ENCODE measurements at regions not wholly inside any gene's neighbourhood (a gene's known extent, or its start where the extent isn't known, plus 50 kb on each side); places are given as distances from the start of the nearest gene placed in this dataset.

- TF ChIP-seq BACH2 (CRISPR knock-in tag; IDR thresholded peaks at IDR 0.05; ENCODE audit: borderline replicate concordance): no peak
- no peak for TF ChIP-seq ZFP30 (CRISPR knock-in tag; IDR thresholded peaks at IDR 0.05)
- TF ChIP-seq OSR1 (CRISPR knock-in tag; IDR thresholded peaks at IDR 0.05): no peak
- TF ChIP-seq ISL1 (CRISPR knock-in tag; IDR thresholded peaks at IDR 0.05): no peak
- no peak for TF ChIP-seq GLIS3 (CRISPR knock-in tag; IDR thresholded peaks at IDR 0.05)
- no peak for TF ChIP-seq POU6F1 (CRISPR knock-in tag; IDR thresholded peaks at IDR 0.05; ENCODE audit: borderline replicate concordance, low read depth)
- no peak for TF ChIP-seq CSRNP3 (CRISPR knock-in tag; IDR thresholded peaks at IDR 0.05)
- no peak for TF ChIP-seq PPARA (CRISPR knock-in tag; IDR thresholded peaks at IDR 0.05; ENCODE audit: borderline replicate concordance)
- no peak for TF ChIP-seq TOX (CRISPR knock-in tag; IDR thresholded peaks at IDR 0.05; ENCODE audit: borderline replicate concordance)
- no peak for TF ChIP-seq CSDC2 (CRISPR knock-in tag; IDR thresholded peaks at IDR 0.05)
- no peak for TF ChIP-seq CREB5 (CRISPR knock-in tag; IDR thresholded peaks at IDR 0.05; ENCODE audit: low read depth)
- TF ChIP-seq ARNTL (CRISPR knock-in tag; IDR thresholded peaks at IDR 0.05; ENCODE audit: borderline replicate concordance, low read depth): no peak
- no peak for TF ChIP-seq ZNF8 (CRISPR knock-in tag; IDR thresholded peaks at IDR 0.05)
- no peak for TF ChIP-seq ZC3H10 (CRISPR knock-in tag; IDR thresholded peaks at IDR 0.05)
Observed at GRCh38 chr13:95380468-95381211, 79.4 kb upstream of the ABCC4 start.

GRCh38 chr13:95381212-95381527 is 79.9 kb upstream of the ABCC4 start:
- no peak; the same call in 2 of the 3 replicates for ATAC-seq
- TF ChIP-seq ZNF8 (CRISPR knock-in tag; IDR thresholded peaks at IDR 0.05) (no peak), ZFP30 (CRISPR knock-in tag; IDR thresholded peaks at IDR 0.05) (no peak), ISL1 (CRISPR knock-in tag; IDR thresholded peaks at IDR 0.05) (no peak), GLIS3 (CRISPR knock-in tag; IDR thresholded peaks at IDR 0.05) (no peak), ZC3H10 (CRISPR knock-in tag; IDR thresholded peaks at IDR 0.05) (no peak), BACH2 (CRISPR knock-in tag; IDR thresholded peaks at IDR 0.05; ENCODE audit: borderline replicate concordance) (no peak), TOX (CRISPR knock-in tag; IDR thresholded peaks at IDR 0.05; ENCODE audit: borderline replicate concordance) (no peak), CSDC2 (CRISPR knock-in tag; IDR thresholded peaks at IDR 0.05) (no peak), ZNF70 (CRISPR knock-in tag; IDR thresholded peaks at IDR 0.05) (no peak), ZFP3 (CRISPR knock-in tag; IDR thresholded peaks at IDR 0.05) (no peak), CREB5 (CRISPR knock-in tag; IDR thresholded peaks at IDR 0.05; ENCODE audit: low read depth) (no peak)

More at GRCh38 chr13:95380468-95381211, 79.4 kb upstream of the ABCC4 start:
- ATAC-seq: peak; percentile 98

- no peak for ATAC-seq
- no peak for TF ChIP-seq ESRRG (CRISPR knock-in tag; IDR thresholded peaks at IDR 0.05)
Observed at GRCh38 chr13:95382411-95382810, 81.2 kb upstream of the ABCC4 start.

GRCh38 chr13:95382916-95383315 is 81.7 kb upstream of the ABCC4 start:
- no peak for ATAC-seq
- TF ChIP-seq ARNTL (CRISPR knock-in tag; IDR thresholded peaks at IDR 0.05; ENCODE audit: borderline replicate concordance, low read depth): no peak
- no peak for TF ChIP-seq POU6F1 (CRISPR knock-in tag; IDR thresholded peaks at IDR 0.05; ENCODE audit: borderline replicate concordance, low read depth)
- TF ChIP-seq CREB5 (CRISPR knock-in tag; IDR thresholded peaks at IDR 0.05; ENCODE audit: low read depth): no peak
- no peak for TF ChIP-seq SNAI2 (CRISPR knock-in tag; IDR thresholded peaks at IDR 0.05)
- TF ChIP-seq GLIS3 (CRISPR knock-in tag; IDR thresholded peaks at IDR 0.05): no peak
- no peak for TF ChIP-seq OSR1 (CRISPR knock-in tag; IDR thresholded peaks at IDR 0.05)
- TF ChIP-seq ZC3H10 (CRISPR knock-in tag; IDR thresholded peaks at IDR 0.05): no peak
- TF ChIP-seq BACH2 (CRISPR knock-in tag; IDR thresholded peaks at IDR 0.05; ENCODE audit: borderline replicate concordance): no peak
- no peak for TF ChIP-seq ZFP30 (CRISPR knock-in tag; IDR thresholded peaks at IDR 0.05)
- TF ChIP-seq PPARA (CRISPR knock-in tag; IDR thresholded peaks at IDR 0.05; ENCODE audit: borderline replicate concordance): no peak
- no peak for TF ChIP-seq ZFP3 (CRISPR knock-in tag; IDR thresholded peaks at IDR 0.05)
- TF ChIP-seq PATZ1 (CRISPR knock-in tag; IDR thresholded peaks at IDR 0.05; ENCODE audit: borderline replicate concordance): no peak
- no peak for TF ChIP-seq CSRNP3 (CRISPR knock-in tag; IDR thresholded peaks at IDR 0.05)
- TF ChIP-seq ZNF70 (CRISPR knock-in tag; IDR thresholded peaks at IDR 0.05): no peak

Data from SK-N-SH treated with all-trans-retinoic acid at 6 μM for 48 hours (cell line).